Mesodermal cell (in vitro differentiated cells): ENCODE measurements at regions not wholly inside any gene's neighbourhood (a gene's known extent, or its start where the extent isn't known, plus 50 kb on each side); places are given as distances from the start of the nearest gene placed in this dataset.

Source experiments
- H3K27ac ChIP-seq: 2 replicates; pipeline ENCODE4 v1.7.0; 2013; ENCODE audit warnings: mild to moderate bottlenecking, low read depth, low read length, moderate library complexity; ENCODE audit not compliant: severe bottlenecking
- H3K36me3 ChIP-seq: 2 replicates; pipeline ENCODE4 v1.7.1; 2013; ENCODE audit warnings: mild to moderate bottlenecking, low read length, moderate library complexity; ENCODE audit not compliant: control insufficient read depth, insufficient read depth
- H3K4me1 ChIP-seq: one replicate; pipeline ENCODE4 v1.7.1; 2013; ENCODE audit warnings: mild to moderate bottlenecking, low read length; ENCODE audit not compliant: insufficient read depth, control insufficient read depth, poor library complexity, severe bottlenecking
- H3K4me3 ChIP-seq: 2 replicates; pipeline ENCODE4 v1.7.0; 2013; ENCODE audit warnings: low read length, control low read depth, mild to moderate bottlenecking; ENCODE audit not compliant: insufficient read depth, poor library complexity, severe bottlenecking; ENCODE audit errors: extremely low read depth
- H3K9me3 ChIP-seq: 2 replicates; pipeline ENCODE4 v1.7.1; 2013; ENCODE audit warnings: mild to moderate bottlenecking, low read length, moderate library complexity; ENCODE audit not compliant: control insufficient read depth
- WGBS, 2 experiments: methylation state at CpG; one replicate each; pipeline ENCODE4 v1.1.5; 2013; ENCODE audit warnings: missing lambda C conversion rate in 2 of 2; ENCODE audit not compliant: insufficient coverage in 2 of 2; 5-methylcytosine and 5-hydroxymethylcytosine counted together

DNA sequence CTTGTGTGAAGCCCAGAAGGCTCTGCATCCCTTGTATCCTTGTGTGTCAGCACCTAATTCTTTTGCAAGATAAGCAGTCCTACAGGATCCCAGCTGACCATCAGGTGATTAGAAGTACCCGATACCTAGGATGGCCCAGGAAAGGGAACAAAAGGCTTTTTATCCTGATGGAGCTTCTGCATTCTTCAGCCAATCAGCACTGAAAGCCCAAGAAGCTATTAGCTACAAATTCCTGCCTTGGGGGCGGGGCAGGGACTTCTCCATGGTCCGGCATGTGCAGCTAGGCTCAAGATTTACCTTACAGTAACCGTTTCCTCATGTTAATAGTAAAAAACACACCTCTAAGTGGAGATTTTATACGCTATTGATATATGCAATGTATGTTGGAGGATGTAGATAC, 264.6 kb upstream of the THUMPD2 start:
- no peaks in the 10 kb centered on the region for H3K9me3 ChIP-seq
- H3K36me3 ChIP-seq = no peaks in the 10 kb centered on the region
- H3K4me1 ChIP-seq = no peaks in the 10 kb centered on the region
- WGBS, 2 experiments = 91 to 96% methylated on average over 1 to 4 of the region's 5 CpGs
- H3K27ac ChIP-seq = no peak overlapping the region
- H3K4me3 ChIP-seq = no peak overlapping the region

- Histone ChIP-seq H3K27ac (no peak overlapping the region), H3K4me1 (peaks cover 3% of the 10 kb centered on the region), H3K9me3 (no peaks in the 10 kb centered on the region), H3K36me3 (no peaks in the 10 kb centered on the region), H3K4me3 (no peak overlapping the region)
- WGBS, 2 experiments = 79 to 100% methylated on average over 1 to 3 of the region's 4 CpGs
These were observed 264.1 kb upstream of the THUMPD2 start for GRCh38 chr2:40043191-40043590.

DNA sequence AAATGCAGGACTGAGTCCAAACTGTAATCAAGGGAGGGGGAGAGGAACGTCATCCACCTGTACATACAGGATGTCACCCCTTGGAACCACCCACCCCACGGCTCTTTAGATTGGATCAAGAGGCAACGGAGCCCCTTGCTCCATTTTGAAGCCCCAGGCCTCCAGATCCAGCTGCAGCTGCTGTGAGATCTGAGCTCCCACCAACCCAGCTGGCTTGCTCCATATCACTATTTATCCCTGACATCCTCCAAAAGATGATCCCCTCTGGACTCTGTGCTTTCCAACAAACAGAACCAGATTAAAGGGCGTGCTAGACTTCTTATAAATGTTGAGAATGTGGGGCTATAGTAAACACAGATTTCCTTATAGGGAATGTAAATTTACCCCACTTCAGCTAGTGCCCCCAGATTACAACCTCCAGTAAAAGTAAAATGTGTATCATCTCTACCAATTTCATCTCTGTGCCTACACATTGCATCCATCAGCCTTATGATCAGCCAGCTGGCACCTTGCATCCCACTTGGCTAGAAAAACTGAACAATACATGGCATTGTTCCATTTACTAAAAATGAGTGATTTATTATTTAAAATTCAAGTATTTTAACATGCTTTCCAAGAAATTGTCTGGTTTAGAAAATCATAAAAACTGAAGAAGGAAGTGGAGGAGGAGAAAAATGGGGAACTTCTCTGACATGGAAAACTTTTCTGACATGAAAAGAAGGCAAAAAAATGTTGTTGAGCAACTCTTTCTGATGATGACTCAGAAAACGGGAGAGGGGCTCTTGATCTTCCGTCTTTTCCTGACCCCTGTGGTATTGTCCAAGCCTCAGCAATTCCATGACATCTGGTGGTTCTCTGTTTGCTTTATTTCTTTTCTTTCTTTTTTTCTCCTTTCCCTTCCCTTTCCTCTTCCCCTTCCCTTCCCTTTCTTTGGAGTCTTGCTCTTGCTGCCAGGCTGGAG, 262.6 kb upstream of the THUMPD2 start:
- 79 to 93% methylated on average over 3 to 4 of the region's 6 CpGs for WGBS, 2 experiments

GRCh38 chr2:40039549-40039948, 260.5 kb upstream of the THUMPD2 start:
- H3K4me1 ChIP-seq = peaks cover 3% of the 10 kb centered on the region
- no peak overlapping the region for H3K4me3 ChIP-seq
- H3K9me3 ChIP-seq = no peaks in the 10 kb centered on the region
- no peaks in the 10 kb centered on the region for H3K36me3 ChIP-seq
- no peak overlapping the region for H3K27ac ChIP-seq

More for the DNA sequence above, 262.6 kb upstream of the THUMPD2 start:
- H3K9me3 ChIP-seq = no peaks in the 10 kb centered on the region
- no peaks in the 10 kb centered on the region for H3K36me3 ChIP-seq
- H3K4me3 ChIP-seq = no peak overlapping the region
- no peak overlapping the region for H3K27ac ChIP-seq
- peaks cover 3% of the 10 kb centered on the region for H3K4me1 ChIP-seq

GRCh38 chr2:40038646-40039045, 259.6 kb upstream of the THUMPD2 start:
- Histone ChIP-seq H3K36me3 (no peaks in the 10 kb centered on the region), H3K4me3 (no peak overlapping the region), H3K9me3 (no peaks in the 10 kb centered on the region), H3K4me1 (peaks cover 3% of the 10 kb centered on the region), H3K27ac (no peak overlapping the region)
- 80 to 100% methylated on average over 1 of the region's 4 CpGs for WGBS, 2 experiments

DNA sequence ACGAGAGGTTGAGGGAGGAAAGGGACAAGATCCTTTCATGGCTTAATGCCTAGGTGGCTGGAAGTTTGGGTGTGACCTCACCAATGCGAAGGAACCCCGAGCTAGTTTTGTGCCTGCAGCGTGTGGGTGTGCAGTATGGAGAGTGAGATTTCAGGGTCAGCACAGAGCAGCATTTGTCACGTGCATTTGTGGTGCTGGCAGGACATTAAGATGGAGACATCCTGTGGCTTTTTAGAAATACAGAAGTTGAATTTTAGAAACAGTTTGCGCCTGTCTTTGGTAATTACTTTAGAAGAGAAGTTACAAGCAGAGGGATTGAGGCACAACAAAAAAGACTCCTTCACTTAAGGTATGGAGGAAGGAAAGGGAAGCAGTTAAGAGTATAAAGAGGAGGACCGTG, 258.2 kb upstream of the THUMPD2 start:
- H3K9me3 ChIP-seq = no peaks in the 10 kb centered on the region
- 78 to 91% methylated on average over 6 of the region's 7 CpGs for WGBS, 2 experiments
- peaks cover 5% of the 10 kb centered on the region for H3K4me1 ChIP-seq
- H3K36me3 ChIP-seq = no peaks in the 10 kb centered on the region
- H3K4me3 ChIP-seq = no peak overlapping the region
- no peak overlapping the region for H3K27ac ChIP-seq

DNA sequence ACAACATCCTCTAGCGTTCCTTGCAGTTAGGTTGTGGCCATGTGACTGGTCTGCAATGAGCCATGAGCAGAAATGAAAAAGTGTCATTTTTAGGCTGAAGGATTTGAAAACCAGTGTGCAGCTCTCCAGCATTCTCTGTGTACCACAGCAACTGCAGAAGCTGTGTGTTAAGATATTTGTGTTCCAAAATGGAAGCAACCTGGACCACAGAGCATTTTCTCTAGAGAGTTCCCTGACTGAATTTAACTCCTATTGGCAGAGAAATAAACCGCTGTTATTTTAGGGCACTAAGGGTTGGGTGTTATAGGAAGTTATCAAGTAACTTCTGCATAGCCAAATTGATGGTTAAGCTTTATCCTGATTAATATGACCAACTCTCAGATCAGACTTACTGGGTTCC, 257.2 kb upstream of the THUMPD2 start:
- Histone ChIP-seq H3K9me3 (no peaks in the 10 kb centered on the region), H3K4me3 (no peak overlapping the region), H3K4me1 (peaks cover 5% of the 10 kb centered on the region), H3K36me3 (no peaks in the 10 kb centered on the region), H3K27ac (no peak overlapping the region)
- 100% methylated on average over 1 of the region's 2 CpGs; no CpG with 5 or more reads in 1 of the 2 experiments for WGBS, 2 experiments

DNA sequence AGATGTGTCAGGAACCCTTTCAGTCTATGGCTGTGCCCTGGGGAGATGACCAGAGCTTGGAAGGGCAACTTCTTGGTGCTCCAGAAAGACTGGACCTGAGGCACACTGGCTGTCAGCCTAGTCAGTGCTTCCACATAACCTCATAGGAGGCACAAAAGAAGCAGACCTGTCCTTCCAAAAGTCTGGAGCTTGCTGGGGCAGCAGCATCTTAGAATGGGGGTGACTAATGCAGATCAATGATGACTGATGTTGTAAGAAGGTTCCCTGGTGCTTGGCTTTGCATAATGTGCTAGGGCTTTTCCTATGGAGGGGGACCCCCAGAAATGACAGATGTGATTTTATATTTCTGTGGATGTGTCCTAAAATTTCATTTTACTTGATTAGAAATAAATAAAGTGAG, 255.7 kb upstream of the THUMPD2 start:
- Histone ChIP-seq H3K36me3 (no peaks in the 10 kb centered on the region), H3K9me3 (no peaks in the 10 kb centered on the region), H3K4me1 (peaks cover 5% of the 10 kb centered on the region), H3K4me3 (no peak overlapping the region), H3K27ac (no peak overlapping the region)

- Histone ChIP-seq H3K27ac (no peak overlapping the region), H3K36me3 (no peaks in the 10 kb centered on the region), H3K9me3 (no peaks in the 10 kb centered on the region), H3K4me1 (peaks cover 5% of the 10 kb centered on the region), H3K4me3 (no peak overlapping the region)
- WGBS, 2 experiments = 72% methylated on average over 2 of the region's 3 CpGs; no CpG with 5 or more reads in 1 of the 2 experiments
These were observed 255.1 kb upstream of the THUMPD2 start for GRCh38 chr2:40034198-40034597.

GRCh38 chr2:40033781-40034180, 254.7 kb upstream of the THUMPD2 start:
- Histone ChIP-seq H3K9me3 (no peaks in the 10 kb centered on the region), H3K36me3 (no peaks in the 10 kb centered on the region), H3K4me3 (no peak overlapping the region), H3K4me1 (peaks cover 5% of the 10 kb centered on the region), H3K27ac (no peak overlapping the region)
- WGBS, 2 experiments = 100% methylated on average over 1 to 3 of the region's 4 CpGs

DNA sequence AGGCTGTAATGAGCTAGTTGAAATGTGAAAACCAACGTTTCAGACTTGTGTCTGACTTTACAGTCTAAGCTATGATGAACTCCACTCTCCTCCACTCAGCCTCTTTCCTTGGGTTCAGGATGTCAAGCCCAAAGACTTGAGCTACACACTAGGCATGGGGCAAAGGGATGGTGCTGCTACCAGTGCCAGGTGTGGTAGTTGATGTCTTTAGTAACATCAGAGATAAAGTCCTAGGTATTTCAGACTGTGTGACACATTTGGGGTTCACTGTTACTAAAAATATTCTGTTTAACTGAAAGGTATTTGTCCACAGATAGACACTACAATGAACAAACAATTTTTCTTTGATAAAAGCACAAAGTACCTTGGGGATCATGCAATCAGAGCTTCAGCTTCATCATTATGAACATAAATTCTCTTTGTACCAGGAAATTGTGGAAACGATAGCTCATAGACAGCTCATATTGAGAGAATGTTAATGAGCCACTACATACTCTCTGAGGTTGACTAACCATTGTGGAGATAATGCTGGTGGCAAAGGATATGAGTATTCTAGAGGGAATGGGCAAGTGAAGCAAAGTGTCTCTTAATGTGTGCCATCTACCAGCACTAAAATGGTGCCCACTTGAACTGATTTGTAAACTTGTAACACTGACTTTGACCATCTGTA, 253.7 kb upstream of the THUMPD2 start:
- Histone ChIP-seq H3K36me3 (no peaks in the 10 kb centered on the region), H3K4me1 (peaks cover 3% of the 10 kb centered on the region), H3K4me3 (no peak overlapping the region), H3K9me3 (no peaks in the 10 kb centered on the region), H3K27ac (no peak overlapping the region)
- WGBS, 2 experiments = 83% methylated on average over 2 of the region's 2 CpGs; no CpG with 5 or more reads in 1 of the 2 experiments
